ENCODE measurements at regions not wholly inside any gene's neighbourhood (a gene's known extent, or its start where the extent isn't known, plus 50 kb on each side); places are given as distances from the start of the nearest gene placed in this dataset.

DNA sequence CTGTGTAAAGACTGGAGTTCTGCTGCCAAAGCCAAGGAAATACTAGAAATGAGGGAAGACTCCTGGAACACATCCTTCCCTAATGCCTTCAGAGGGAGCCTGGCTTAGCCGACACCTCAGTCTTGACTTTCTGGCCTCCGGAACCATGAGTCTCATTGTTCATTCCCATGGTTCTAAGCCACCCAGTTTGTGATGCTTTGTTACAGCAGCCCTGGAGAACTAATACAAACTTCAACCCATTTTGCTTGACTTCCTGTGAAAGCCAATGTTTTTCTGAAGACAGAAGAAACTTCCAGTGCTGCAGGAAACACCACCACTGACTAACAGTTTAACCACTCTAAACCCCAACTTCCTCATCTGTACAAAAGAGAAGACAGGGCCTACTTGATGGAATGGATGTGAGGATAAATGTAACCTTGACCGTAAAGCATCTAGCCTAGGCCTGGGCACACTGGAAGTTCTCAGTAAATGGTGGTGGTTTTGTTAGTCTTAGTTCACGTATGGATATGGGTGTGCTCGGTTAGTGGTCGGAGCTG lies 85.9 kb upstream of the RFX8 start:
- TF ChIP-seq EZH2 (IDR thresholded peaks at IDR 0.05; ENCODE audit: insufficient read depth, low read length), result no peak
- TF ChIP-seq, protein P1, sequence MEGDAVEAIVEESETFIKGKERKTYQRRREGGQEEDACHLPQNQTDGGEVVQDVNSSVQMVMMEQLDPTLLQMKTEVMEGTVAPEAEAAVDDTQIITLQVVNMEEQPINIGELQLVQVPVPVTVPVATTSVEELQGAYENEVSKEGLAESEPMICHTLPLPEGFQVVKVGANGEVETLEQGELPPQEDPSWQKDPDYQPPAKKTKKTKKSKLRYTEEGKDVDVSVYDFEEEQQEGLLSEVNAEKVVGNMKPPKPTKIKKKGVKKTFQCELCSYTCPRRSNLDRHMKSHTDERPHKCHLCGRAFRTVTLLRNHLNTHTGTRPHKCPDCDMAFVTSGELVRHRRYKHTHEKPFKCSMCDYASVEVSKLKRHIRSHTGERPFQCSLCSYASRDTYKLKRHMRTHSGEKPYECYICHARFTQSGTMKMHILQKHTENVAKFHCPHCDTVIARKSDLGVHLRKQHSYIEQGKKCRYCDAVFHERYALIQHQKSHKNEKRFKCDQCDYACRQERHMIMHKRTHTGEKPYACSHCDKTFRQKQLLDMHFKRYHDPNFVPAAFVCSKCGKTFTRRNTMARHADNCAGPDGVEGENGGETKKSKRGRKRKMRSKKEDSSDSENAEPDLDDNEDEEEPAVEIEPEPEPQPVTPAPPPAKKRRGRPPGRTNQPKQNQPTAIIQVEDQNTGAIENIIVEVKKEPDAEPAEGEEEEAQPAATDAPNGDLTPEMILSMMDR (IDR thresholded peaks at IDR 0.05; ENCODE audit: insufficient read depth, low read depth, low read length), result no peak

All from astrocyte (in vitro differentiated cells and primary cell).